Heart right ventricle (tissue), 16 donors: ENCODE measurements at regions not wholly inside any gene's neighbourhood (a gene's known extent, or its start where the extent isn't known, plus 50 kb on each side); places are given as distances from the start of the nearest gene placed in this dataset.

Experiments
- ATAC-seq, 8 donors: fragments of 200-7000 bp; cut with Tn5 transposase; one replicate each; pipeline ENCODE4 v1.9.1; 2020; ENCODE audit warnings: mild to moderate bottlenecking in 8 of 8, moderate library complexity in 8 of 8, moderate number of reproducible peaks in 1 of 8
- DNase-seq, 2 donors: peaks; one replicate each; pipeline ENCODE4 v3.0.0-alpha.2; 2020
- H3K27ac ChIP-seq, 10 donors: fragments of 200-600 bp; sonication (generic) in 2 of 10; one replicate each; pipeline versions ENCODE4 v1.5.0 to v1.8.0; 2020 to 2022; ENCODE audit warnings: mild to moderate bottlenecking in 3 of 10
- H3K27me3 ChIP-seq, 7 donors: fragments of 200-600 bp; one replicate each; pipeline ENCODE4 v1.8.0; 2021 to 2022; ENCODE audit warnings: mild to moderate bottlenecking in 2 of 7
- H3K36me3 ChIP-seq, 9 donors: fragments of 200-600 bp; sonication (generic) in 1 of 9; one replicate each; pipeline versions ENCODE4 v1.5.0 to v1.8.0; 2020 to 2022; ENCODE audit warnings: mild to moderate bottlenecking in 2 of 9
- H3K4me1 ChIP-seq, 9 donors: fragments of 200-600 bp; sonication (generic) in 1 of 9; one replicate each; pipeline versions ENCODE4 v1.5.0 to v1.8.0; 2020 to 2022; ENCODE audit warnings: mild to moderate bottlenecking in 4 of 9
- H3K4me3 ChIP-seq, 10 donors: fragments of 200-600 bp; sonication (generic) in 2 of 10; one replicate each; pipeline versions ENCODE4 v1.5.0 to v1.8.0; 2020 to 2022; ENCODE audit warnings: mild to moderate bottlenecking in 7 of 10, moderate library complexity in 2 of 10
- H3K9me3 ChIP-seq, 11 donors: fragments of 200-600 bp in 10 of 11; sonication (generic) in 2 of 11; one replicate each; pipeline versions ENCODE4 v1.5.0 to v1.8.0; 2013 to 2022; ENCODE audit warnings: mild to moderate bottlenecking in 2 of 11, control low read depth in 1 of 11, moderate library complexity in 1 of 11
- WGBS, 2 donors: extraction: QIAGEN DNeasy Blood & Tissue Kit; methylation state at CpG; one replicate each; pipeline ENCODE4 v1.1.7; 2013; ENCODE audit warnings: inconsistent platforms in 1 of 2; 5-methylcytosine and 5-hydroxymethylcytosine counted together
- intact Hi-C, 10 donors: fragments of 100-400 bp; cut with DNase I; formaldehyde crosslinking; loops; one replicate each; pipeline versions ENCODE4 v1.11.1 to v1.14.2; 2022
- TF ChIP-seq, protein P1 (sequence below), 9 donors: fragments of 200-600 bp; sonication (generic) in 2 of 9; IDR thresholded peaks; one replicate each; pipeline versions ENCODE4 v1.5.0 to v1.8.0; 2021 to 2022; ENCODE audit warnings: antibody characterized with exemption in 9 of 9, mild to moderate bottlenecking in 5 of 9, moderate library complexity in 1 of 9
- donor health status: Arrhythmogenic right ventricular cardiomyopathy.
- donor health status: ischemic (EF 13 %, LVEDD 7.1; RV severe dilation, severe dysfunction).
- donor health status: healthy with polysubstance abuse.
- donor health status: DM: no; HTN: yes; CAD: no.
- donor health status: DM: no; HTN: no; CAD: no.
- donor health status: ischemic (EF 25% LVEDD 6.9; RV normal size, moderate dysfunction).
- donor health status: ischemic (EF 25% LVEDD 5.7; RV mildly dilated, moderate dysfunction).
- donor health status: healthy.
- donor health status: DM: yes; HTN: yes; CAD: no.
- donor health status: Ischemic cardiomyopathy.
- donor health status: ischemic (EF 35%, LVEDD 5.7; RV mildly dilated, moderate dysfunction).
- donor health status: nonischemic (EF 11% LVEDD 7.7; RV severe dilation, severe dysfunction).
- donor health status: DM: yes; HTN: yes; CAD: no.
- donor health status: PGD.
- donor health status: ischemic (EF 29% LVEDD 5.4; RV normal size, mild dysfunction).
- donor health status: nonischemic (EF 23%, LVEDD 6.1; RV moderate dilation, normal function).

DNA sequence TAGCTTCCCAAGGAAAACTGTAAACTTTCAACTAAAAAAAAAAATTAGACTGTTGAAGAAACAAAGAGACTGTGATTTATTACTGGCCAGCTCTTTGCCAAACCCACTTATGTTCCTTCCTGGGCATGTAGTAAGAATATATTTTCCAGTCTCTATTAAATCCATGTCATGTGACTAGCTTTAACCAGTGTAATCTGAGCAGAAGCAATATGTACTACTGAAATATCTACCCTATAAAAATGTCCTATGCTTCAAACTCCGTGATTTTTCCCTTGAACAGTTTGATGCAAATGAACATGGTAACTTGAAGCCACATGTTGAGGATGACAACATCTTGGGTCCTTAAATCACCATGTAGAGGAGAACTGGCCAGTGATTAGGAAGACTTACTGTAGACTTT is 144.5 kb downstream of the NTMT2 start:
- Histone ChIP-seq H3K4me1 (no peaks in the 10 kb centered on the region), H3K9me3 (no peaks in the 10 kb centered on the region), H3K36me3 (no peaks in the 10 kb centered on the region), H3K27me3 (no peaks in the 10 kb centered on the region), H3K27ac (no peak overlapping the region), H3K4me3 (no peak overlapping the region)
- 88 to 91% methylated on average over 1 of the region's 1 CpG for WGBS, 2 donors
- TF ChIP-seq, protein P1, sequence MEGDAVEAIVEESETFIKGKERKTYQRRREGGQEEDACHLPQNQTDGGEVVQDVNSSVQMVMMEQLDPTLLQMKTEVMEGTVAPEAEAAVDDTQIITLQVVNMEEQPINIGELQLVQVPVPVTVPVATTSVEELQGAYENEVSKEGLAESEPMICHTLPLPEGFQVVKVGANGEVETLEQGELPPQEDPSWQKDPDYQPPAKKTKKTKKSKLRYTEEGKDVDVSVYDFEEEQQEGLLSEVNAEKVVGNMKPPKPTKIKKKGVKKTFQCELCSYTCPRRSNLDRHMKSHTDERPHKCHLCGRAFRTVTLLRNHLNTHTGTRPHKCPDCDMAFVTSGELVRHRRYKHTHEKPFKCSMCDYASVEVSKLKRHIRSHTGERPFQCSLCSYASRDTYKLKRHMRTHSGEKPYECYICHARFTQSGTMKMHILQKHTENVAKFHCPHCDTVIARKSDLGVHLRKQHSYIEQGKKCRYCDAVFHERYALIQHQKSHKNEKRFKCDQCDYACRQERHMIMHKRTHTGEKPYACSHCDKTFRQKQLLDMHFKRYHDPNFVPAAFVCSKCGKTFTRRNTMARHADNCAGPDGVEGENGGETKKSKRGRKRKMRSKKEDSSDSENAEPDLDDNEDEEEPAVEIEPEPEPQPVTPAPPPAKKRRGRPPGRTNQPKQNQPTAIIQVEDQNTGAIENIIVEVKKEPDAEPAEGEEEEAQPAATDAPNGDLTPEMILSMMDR (IDR thresholded peaks at IDR 0.05): no peak
- DNase-seq: no peak
- ATAC-seq: no peak
- intact Hi-C loops: no loop called here

DNA sequence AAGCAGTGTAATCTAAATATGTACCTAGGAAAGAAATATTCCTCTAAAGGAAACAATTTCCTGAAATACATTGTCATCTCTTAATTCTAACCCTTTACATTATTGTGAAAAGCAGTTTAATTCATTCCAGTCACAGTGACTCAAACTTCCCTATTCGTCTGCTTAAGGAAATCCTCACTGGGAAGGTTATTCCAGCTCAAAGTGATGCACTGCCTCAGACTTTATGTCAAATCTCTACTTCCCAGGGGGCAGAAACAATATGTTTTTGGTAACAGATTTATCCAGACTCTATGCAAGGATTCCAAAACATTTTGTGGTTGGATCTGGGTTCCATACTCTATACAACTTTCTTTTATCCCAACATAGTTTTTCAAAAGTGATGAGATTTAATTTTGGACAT is 145.2 kb downstream of the NTMT2 start:
- H3K9me3 ChIP-seq: no peaks in the 10 kb centered on the region
- intact Hi-C loops: no loop called here
- ATAC-seq (no peak), DNase-seq (no peak)
- H3K36me3 ChIP-seq: no peaks in the 10 kb centered on the region
- H3K4me3 ChIP-seq: no peak overlapping the region
- H3K27me3 ChIP-seq: no peaks in the 10 kb centered on the region
- TF ChIP-seq, protein P1 (IDR thresholded peaks at IDR 0.05): no peak
- H3K27ac ChIP-seq: no peak overlapping the region
- whole genome bisulfite sequencing, 2 donors: 74 to 79% methylated on average over 1 of the region's 1 CpG
- H3K4me1 ChIP-seq: no peaks in the 10 kb centered on the region

DNA sequence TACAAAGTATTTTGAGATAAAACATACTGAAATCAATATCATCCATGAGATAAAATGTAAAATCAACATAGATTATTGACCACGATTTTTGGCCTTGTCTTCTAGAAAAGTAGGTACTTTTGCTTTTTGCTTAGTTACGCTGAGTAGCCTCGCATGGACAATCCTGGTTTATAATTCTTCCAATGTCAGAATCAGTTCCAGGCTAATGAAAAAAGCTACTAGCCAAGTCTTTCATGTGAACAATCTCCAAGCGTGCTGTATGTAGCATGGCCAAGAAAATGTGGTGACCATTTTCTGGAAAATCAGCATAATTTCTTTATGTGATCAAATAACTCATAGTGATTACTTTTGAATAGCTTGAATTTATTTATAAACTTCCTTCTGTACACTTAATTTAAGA is 145.8 kb downstream of the NTMT2 start:
- Histone ChIP-seq H3K4me1 (no peaks in the 10 kb centered on the region), H3K36me3 (no peaks in the 10 kb centered on the region), H3K4me3 (no peak overlapping the region), H3K27ac (no peak overlapping the region), H3K27me3 (no peaks in the 10 kb centered on the region), H3K9me3 (peaks cover 0 to 5% (median 0%) of the 10 kb centered on the region in 11 donors)
- intact Hi-C loops: no loop called here
- TF ChIP-seq, protein P1 (IDR thresholded peaks at IDR 0.05): no peak
- WGBS, 2 donors: 82 to 96% methylated on average over 4 of the region's 4 CpGs
- ATAC-seq (no peak), DNase-seq (no peak)

DNA sequence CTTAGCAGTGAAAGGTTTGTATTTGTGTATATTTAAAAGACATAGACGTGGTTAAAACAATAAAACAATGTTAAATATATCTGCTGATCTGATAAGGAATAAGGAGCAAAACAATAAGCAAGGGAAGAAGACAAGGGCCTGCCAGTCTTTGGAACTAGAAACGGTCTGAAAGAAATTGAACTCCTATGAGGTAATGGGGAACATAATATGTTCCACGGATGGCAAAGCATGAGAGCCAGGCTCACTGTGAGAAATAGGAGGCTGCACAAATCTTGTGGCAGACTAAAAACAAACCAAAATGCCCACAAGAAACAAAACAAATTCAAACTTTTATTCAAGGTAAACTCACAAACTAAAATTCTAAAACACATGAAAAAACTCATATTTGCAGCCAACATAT is 150.5 kb downstream of the NTMT2 start:
- H3K27ac ChIP-seq: no peak overlapping the region
- DNase-seq: no peak
- WGBS, 2 donors: 61 to 62% methylated on average over 3 of the region's 3 CpGs
- no peak for ATAC-seq
- peaks cover 0 to 14% (median 0%) of the 10 kb centered on the region in 11 donors for H3K9me3 ChIP-seq
- TF ChIP-seq, protein P1 (IDR thresholded peaks at IDR 0.05): no peak
- no peaks in the 10 kb centered on the region for H3K36me3 ChIP-seq
- H3K4me3 ChIP-seq: no peak overlapping the region
- H3K27me3 ChIP-seq: no peaks in the 10 kb centered on the region
- H3K4me1 ChIP-seq: no peaks in the 10 kb centered on the region
- intact Hi-C loops: no loop called here

DNA sequence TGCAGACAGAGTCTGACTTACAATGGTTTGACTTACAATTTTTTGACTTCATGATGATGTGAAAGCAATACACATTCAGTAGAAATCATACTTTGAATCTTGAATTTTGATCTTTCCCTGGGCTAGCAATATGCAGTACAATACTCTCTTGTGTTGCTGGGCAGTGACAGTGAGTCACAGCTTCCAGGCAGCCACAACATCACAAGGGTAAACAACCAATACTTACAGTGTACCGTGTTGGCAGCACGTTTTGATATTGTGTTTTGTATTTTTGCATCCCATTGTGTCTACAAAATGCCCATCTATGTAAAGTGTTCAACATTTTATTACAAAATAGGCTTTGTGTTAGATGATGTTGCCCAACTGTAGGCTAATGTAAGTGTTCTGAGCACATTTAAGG is 150.9 kb downstream of the NTMT2 start:
- ATAC-seq (no peak), DNase-seq (no peak)
- TF ChIP-seq, protein P1 (IDR thresholded peaks at IDR 0.05): no peak
- H3K27ac ChIP-seq: no peak overlapping the region
- H3K27me3 ChIP-seq: no peaks in the 10 kb centered on the region
- no peak overlapping the region for H3K4me3 ChIP-seq
- intact Hi-C loops: no loop called here
- H3K4me1 ChIP-seq: no peaks in the 10 kb centered on the region
- H3K36me3 ChIP-seq: no peaks in the 10 kb centered on the region
- peaks cover 0 to 14% (median 0%) of the 10 kb centered on the region in 11 donors for H3K9me3 ChIP-seq
- WGBS, 2 donors: 65 to 80% methylated on average over 2 of the region's 2 CpGs
